Psoas muscle (tissue), 7 donors: ENCODE measurements at regions not wholly inside any gene's neighbourhood (a gene's known extent, or its start where the extent isn't known, plus 50 kb on each side); places are given as distances from the start of the nearest gene placed in this dataset.

Experiments
- ATAC-seq, 4 donors: fragments of 200-7000 bp; cut with Tn5 transposase; one replicate each; pipeline ENCODE4 v1.9.1; 2020; ENCODE audit warnings: moderate library complexity in 3 of 4, mild to moderate bottlenecking in 2 of 4
- DNase-seq, 2 donors: peaks; one replicate each; pipeline ENCODE4 v3.0.0-alpha.2; 2020
- H3K27ac ChIP-seq: fragments of 200-600 bp; one replicate; pipeline ENCODE4 v1.8.0; 2022
- H3K27me3 ChIP-seq, 3 donors: fragments of 200-600 bp in 1 of 3; one replicate each; pipeline versions ENCODE4 v1.6.1 to v1.8.0; 2013 to 2022; ENCODE audit warnings: low read length in 2 of 3, mild to moderate bottlenecking in 2 of 3, moderate library complexity in 1 of 3; ENCODE audit not compliant: insufficient read depth in 3 of 3
- H3K36me3 ChIP-seq, 2 donors: fragments of 200-600 bp in 1 of 2; one replicate each; pipeline versions ENCODE4 v1.6.1 to v1.8.0; 2013 to 2022; ENCODE audit warnings: low read depth in 1 of 2, mild to moderate bottlenecking in 1 of 2, moderate library complexity in 1 of 2; ENCODE audit not compliant: insufficient read depth in 1 of 2
- H3K4me1 ChIP-seq: fragments of 200-600 bp; one replicate; pipeline ENCODE4 v1.8.0; 2022
- H3K4me3 ChIP-seq: fragments of 200-600 bp; one replicate; pipeline ENCODE4 v1.8.0; 2022; ENCODE audit warnings: mild to moderate bottlenecking
- H3K9me3 ChIP-seq: fragments of 200-600 bp; one replicate; pipeline ENCODE4 v1.8.0; 2022
- WGBS, 3 donors: extraction: QIAGEN DNeasy Blood & Tissue Kit; methylation state at CpG; one replicate each; pipeline versions ENCODE4 v1.1.6 to v1.1.7; 2013; 5-methylcytosine and 5-hydroxymethylcytosine counted together
- intact Hi-C, 2 donors: fragments of 100-400 bp; cut with DNase I; formaldehyde crosslinking; loops; one replicate each; pipeline versions ENCODE4 v1.11.0 to v1.14.2; 2022
- TF ChIP-seq, protein P1 (sequence below): fragments of 200-600 bp; IDR thresholded peaks from one replicate; pipeline ENCODE4 v1.8.0; 2022; ENCODE audit warnings: antibody characterized with exemption
- donor health status: healthy with polysubstance abuse.
- donor health status: DM: no; HTN: no; CAD: no; lungs with moderate emphysema.
- donor health status: Bipolar disorder and iron deficiency.
- donor health status: healthy.
- donor health status: DM: yes; HTN: yes; CAD: no.
- donor health status: DM: no; HTN: no; CAD: no.
- donor health status: DM: yes; HTN: yes; CAD: no.

- TF ChIP-seq, protein P1, sequence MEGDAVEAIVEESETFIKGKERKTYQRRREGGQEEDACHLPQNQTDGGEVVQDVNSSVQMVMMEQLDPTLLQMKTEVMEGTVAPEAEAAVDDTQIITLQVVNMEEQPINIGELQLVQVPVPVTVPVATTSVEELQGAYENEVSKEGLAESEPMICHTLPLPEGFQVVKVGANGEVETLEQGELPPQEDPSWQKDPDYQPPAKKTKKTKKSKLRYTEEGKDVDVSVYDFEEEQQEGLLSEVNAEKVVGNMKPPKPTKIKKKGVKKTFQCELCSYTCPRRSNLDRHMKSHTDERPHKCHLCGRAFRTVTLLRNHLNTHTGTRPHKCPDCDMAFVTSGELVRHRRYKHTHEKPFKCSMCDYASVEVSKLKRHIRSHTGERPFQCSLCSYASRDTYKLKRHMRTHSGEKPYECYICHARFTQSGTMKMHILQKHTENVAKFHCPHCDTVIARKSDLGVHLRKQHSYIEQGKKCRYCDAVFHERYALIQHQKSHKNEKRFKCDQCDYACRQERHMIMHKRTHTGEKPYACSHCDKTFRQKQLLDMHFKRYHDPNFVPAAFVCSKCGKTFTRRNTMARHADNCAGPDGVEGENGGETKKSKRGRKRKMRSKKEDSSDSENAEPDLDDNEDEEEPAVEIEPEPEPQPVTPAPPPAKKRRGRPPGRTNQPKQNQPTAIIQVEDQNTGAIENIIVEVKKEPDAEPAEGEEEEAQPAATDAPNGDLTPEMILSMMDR: no peak
- intact Hi-C loops: no loop called here
- ATAC-seq (no peak), DNase-seq (no peak)
- H3K9me3 ChIP-seq: no peaks in the 10 kb centered on the region
- H3K27ac ChIP-seq: no peak overlapping the region
- H3K27me3 ChIP-seq: no peaks in the 10 kb centered on the region
- H3K4me3 ChIP-seq: no peak overlapping the region
- H3K36me3 ChIP-seq: no peaks in the 10 kb centered on the region
- no peaks in the 10 kb centered on the region for H3K4me1 ChIP-seq
- 32 to 88% (median 86%) methylated on average over 1 of the region's 1 CpG for WGBS, 3 donors
Measured at GRCh38 chr4:115433491-115433890, 320.1 kb upstream of the NDST4 start.

- DNase-seq (no peak), ATAC-seq (no peak)
- H3K9me3 ChIP-seq: no peaks in the 10 kb centered on the region
- no peaks in the 10 kb centered on the region for H3K36me3 ChIP-seq
- no peak overlapping the region for H3K4me3 ChIP-seq
- no peaks in the 10 kb centered on the region for H3K27me3 ChIP-seq
- TF ChIP-seq, protein P1: no peak
- WGBS, 3 donors: 69 to 77% (median 73%) methylated on average over 3 of the region's 3 CpGs
- no peak overlapping the region for H3K27ac ChIP-seq
- intact Hi-C loops: no loop called here
- no peaks in the 10 kb centered on the region for H3K4me1 ChIP-seq
Measured at GRCh38 chr4:115430024-115430423, 316.6 kb upstream of the NDST4 start.

- Histone ChIP-seq H3K36me3 (no peaks in the 10 kb centered on the region), H3K27ac (no peak overlapping the region), H3K9me3 (no peaks in the 10 kb centered on the region), H3K4me3 (no peak overlapping the region), H3K27me3 (no peaks in the 10 kb centered on the region), H3K4me1 (no peaks in the 10 kb centered on the region)
- intact Hi-C loops: no loop called here
- TF ChIP-seq, protein P1: no peak
- DNase-seq (no peak), ATAC-seq (no peak)
- WGBS, 3 donors: 54 to 76% (median 69%) methylated on average over 1 of the region's 1 CpG
Measured at GRCh38 chr4:115428455-115428854, 315.0 kb upstream of the NDST4 start.

- 57 to 71% (median 70%) methylated on average over 1 of the region's 1 CpG for WGBS, 3 donors
- Histone ChIP-seq H3K9me3 (no peaks in the 10 kb centered on the region), H3K4me1 (no peaks in the 10 kb centered on the region), H3K27ac (no peak overlapping the region), H3K27me3 (no peaks in the 10 kb centered on the region), H3K36me3 (no peaks in the 10 kb centered on the region), H3K4me3 (no peak overlapping the region)
- ATAC-seq (no peak), DNase-seq (no peak)
- TF ChIP-seq, protein P1: no peak
- intact Hi-C loops: no loop called here
Measured at GRCh38 chr4:115424852-115425251, 311.4 kb upstream of the NDST4 start.

- TF ChIP-seq, protein P1: no peak
- Histone ChIP-seq H3K36me3 (no peaks in the 10 kb centered on the region), H3K27ac (no peak overlapping the region), H3K9me3 (no peaks in the 10 kb centered on the region), H3K4me1 (no peaks in the 10 kb centered on the region), H3K4me3 (no peak overlapping the region), H3K27me3 (no peaks in the 10 kb centered on the region)
- WGBS, 3 donors: 65 to 74% (median 68%) methylated on average over 8 of the region's 8 CpGs
- intact Hi-C loops: no loop called here
- ATAC-seq (no peak), DNase-seq (no peak)
Measured at GRCh38 chr4:115418635-115419396, 305.4 kb upstream of the NDST4 start.
